Loucy (cell line): ENCODE measurements at regions not wholly inside any gene's neighbourhood (a gene's known extent, or its start where the extent isn't known, plus 50 kb on each side); places are given as distances from the start of the nearest gene placed in this dataset.

Source experiments
- EZH2phosphoT487 ChIP-seq: fragments of 200-600 bp; IDR thresholded peaks from 2 replicates; pipeline ENCODE4 v1.6.1; 2018; ENCODE audit warnings: antibody characterized with exemption, mild to moderate bottlenecking, moderate library complexity, borderline replicate concordance
- TF ChIP-seq, protein P1 (sequence below): fragments of 200-600 bp; sonication (generic); conservative IDR thresholded peaks from 2 replicates; pipeline ENCODE4 v1.5.1; 2014; ENCODE audit warnings: mild to moderate bottlenecking, antibody characterized with exemption, low read length

DNA sequence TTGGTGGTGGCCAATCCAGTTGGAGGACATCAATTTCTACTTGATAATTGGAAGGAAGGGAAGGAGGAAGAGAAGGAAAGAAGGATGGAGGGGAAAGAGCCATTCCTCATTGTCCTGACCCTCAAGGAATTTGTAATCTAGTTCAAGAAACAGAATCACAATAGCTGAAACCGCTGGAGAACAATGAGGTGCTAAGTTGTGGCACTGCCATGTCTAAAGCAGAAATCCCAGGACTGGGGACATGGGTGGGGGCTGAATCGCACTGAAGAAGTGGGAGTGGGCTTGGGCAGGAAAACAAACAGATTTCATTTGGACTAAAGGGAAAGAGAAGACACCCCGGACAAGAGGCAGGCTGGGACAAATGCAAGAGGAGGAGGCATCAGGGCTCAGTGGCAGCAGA, 183.6 kb downstream of the UACA start:
- TF ChIP-seq, protein P1, sequence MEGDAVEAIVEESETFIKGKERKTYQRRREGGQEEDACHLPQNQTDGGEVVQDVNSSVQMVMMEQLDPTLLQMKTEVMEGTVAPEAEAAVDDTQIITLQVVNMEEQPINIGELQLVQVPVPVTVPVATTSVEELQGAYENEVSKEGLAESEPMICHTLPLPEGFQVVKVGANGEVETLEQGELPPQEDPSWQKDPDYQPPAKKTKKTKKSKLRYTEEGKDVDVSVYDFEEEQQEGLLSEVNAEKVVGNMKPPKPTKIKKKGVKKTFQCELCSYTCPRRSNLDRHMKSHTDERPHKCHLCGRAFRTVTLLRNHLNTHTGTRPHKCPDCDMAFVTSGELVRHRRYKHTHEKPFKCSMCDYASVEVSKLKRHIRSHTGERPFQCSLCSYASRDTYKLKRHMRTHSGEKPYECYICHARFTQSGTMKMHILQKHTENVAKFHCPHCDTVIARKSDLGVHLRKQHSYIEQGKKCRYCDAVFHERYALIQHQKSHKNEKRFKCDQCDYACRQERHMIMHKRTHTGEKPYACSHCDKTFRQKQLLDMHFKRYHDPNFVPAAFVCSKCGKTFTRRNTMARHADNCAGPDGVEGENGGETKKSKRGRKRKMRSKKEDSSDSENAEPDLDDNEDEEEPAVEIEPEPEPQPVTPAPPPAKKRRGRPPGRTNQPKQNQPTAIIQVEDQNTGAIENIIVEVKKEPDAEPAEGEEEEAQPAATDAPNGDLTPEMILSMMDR = no peak
- TF ChIP-seq EZH2phosphoT487 = no peak
